ENCODE measurements at regions not wholly inside any gene's neighbourhood (a gene's known extent, or its start where the extent isn't known, plus 50 kb on each side); places are given as distances from the start of the nearest gene placed in this dataset.

GRCh38 chr2:74744731-74745515, 89.0 kb upstream of the HK2 start:
- no TSS peak for BruUV-seq (replicated peaks)
- H3K4me1 ChIP-seq (ENCODE audit: insufficient read depth, low read length, poor library complexity, severe bottlenecking): no peaks in the 10 kb centered on the region
- no peaks in the 10 kb centered on the region for H3K9me3 ChIP-seq (ENCODE audit: low read length)
- H3K36me3 ChIP-seq (ENCODE audit: insufficient read depth, low read length): no peaks in the 10 kb centered on the region
- ChIA-PET CTCF (ENCODE audit: unreplicated experiment) (no interaction called here), POLR2A (no interaction called here)
- no peak overlapping the region for H3K4me3 ChIP-seq (ENCODE audit: low read depth, low read length, poor library complexity, severe bottlenecking)
- H4K20me1 ChIP-seq (ENCODE audit: insufficient read depth, low read length): no peaks in the 10 kb centered on the region
- no peaks in the 10 kb centered on the region for H3K9me2 ChIP-seq (ENCODE audit: insufficient read depth, low read length)
- H3K79me2 ChIP-seq (ENCODE audit: insufficient read depth, low read depth, low read length): no peaks in the 10 kb centered on the region
- H2AFZ ChIP-seq (ENCODE audit: low read length): no peak overlapping the region
- no peak for TF ChIP-seq CTCF (conservative IDR thresholded peaks at IDR 0.05; ENCODE audit: low read length)
- TF ChIP-seq EZH2phosphoT487 (IDR thresholded peaks at IDR 0.05; ENCODE audit: borderline replicate concordance, low read depth, low read length): no peak
- intact Hi-C loops (cut with micrococcal nuclease; ENCODE audit: unreplicated experiment): no loop called here
- no peak overlapping the region for H3K4me2 ChIP-seq (ENCODE audit: low read length)
- DNase-seq (ENCODE audit: low spot score): no peak
- H3K27ac ChIP-seq (ENCODE audit: low read depth, low read length, poor library complexity, severe bottlenecking): no peak overlapping the region

- no TSS peak for BruUV-seq (replicated peaks)
- ChIA-PET CTCF (ENCODE audit: unreplicated experiment) (no interaction called here), POLR2A (no interaction called here)
- H3K9me2 ChIP-seq (ENCODE audit: insufficient read depth, low read length): no peaks in the 10 kb centered on the region
- H3K9me3 ChIP-seq (ENCODE audit: low read length): no peaks in the 10 kb centered on the region
- no peaks in the 10 kb centered on the region for H3K4me1 ChIP-seq (ENCODE audit: insufficient read depth, low read length, poor library complexity, severe bottlenecking)
- no peak overlapping the region for H2AFZ ChIP-seq (ENCODE audit: low read length)
- H4K20me1 ChIP-seq (ENCODE audit: insufficient read depth, low read length): no peaks in the 10 kb centered on the region
- no peak overlapping the region for H3K4me3 ChIP-seq (ENCODE audit: low read depth, low read length, poor library complexity, severe bottlenecking)
- TF ChIP-seq CTCF (conservative IDR thresholded peaks at IDR 0.05; ENCODE audit: low read length) (no peak), EZH2phosphoT487 (IDR thresholded peaks at IDR 0.05; ENCODE audit: borderline replicate concordance, low read depth, low read length) (no peak)
- H3K27ac ChIP-seq (ENCODE audit: low read depth, low read length, poor library complexity, severe bottlenecking): no peak overlapping the region
- intact Hi-C loops (cut with micrococcal nuclease; ENCODE audit: unreplicated experiment): no loop called here
- no peak for DNase-seq (ENCODE audit: low spot score)
- H3K4me2 ChIP-seq (ENCODE audit: low read length): no peak overlapping the region
- no peaks in the 10 kb centered on the region for H3K79me2 ChIP-seq (ENCODE audit: insufficient read depth, low read depth, low read length)
- H3K36me3 ChIP-seq (ENCODE audit: insufficient read depth, low read length): no peaks in the 10 kb centered on the region
These were observed 88.2 kb upstream of the HK2 start for GRCh38 chr2:74745766-74746165.

- H3K4me2 ChIP-seq (ENCODE audit: low read length): no peak overlapping the region
- H3K27ac ChIP-seq (ENCODE audit: low read depth, low read length, poor library complexity, severe bottlenecking): no peak overlapping the region
- DNase-seq (ENCODE audit: low spot score): no peak
- no TSS peak for BruUV-seq (replicated peaks)
- H3K9me2 ChIP-seq (ENCODE audit: insufficient read depth, low read length): no peaks in the 10 kb centered on the region
- H3K9me3 ChIP-seq (ENCODE audit: low read length): no peaks in the 10 kb centered on the region
- intact Hi-C loops (cut with micrococcal nuclease; ENCODE audit: unreplicated experiment): no loop called here
- ChIA-PET CTCF (ENCODE audit: unreplicated experiment) (no interaction called here), POLR2A (no interaction called here)
- H3K4me3 ChIP-seq (ENCODE audit: low read depth, low read length, poor library complexity, severe bottlenecking): no peak overlapping the region
- no peaks in the 10 kb centered on the region for H3K4me1 ChIP-seq (ENCODE audit: insufficient read depth, low read length, poor library complexity, severe bottlenecking)
- H3K36me3 ChIP-seq (ENCODE audit: insufficient read depth, low read length): no peaks in the 10 kb centered on the region
- no peak overlapping the region for H2AFZ ChIP-seq (ENCODE audit: low read length)
- no peaks in the 10 kb centered on the region for H4K20me1 ChIP-seq (ENCODE audit: insufficient read depth, low read length)
- no peaks in the 10 kb centered on the region for H3K79me2 ChIP-seq (ENCODE audit: insufficient read depth, low read depth, low read length)
- TF ChIP-seq CTCF (conservative IDR thresholded peaks at IDR 0.05; ENCODE audit: low read length) (no peak), EZH2phosphoT487 (IDR thresholded peaks at IDR 0.05; ENCODE audit: borderline replicate concordance, low read depth, low read length) (no peak)
These were observed 87.4 kb upstream of the HK2 start for GRCh38 chr2:74746480-74746879.
